ENCODE measurements at regions not wholly inside any gene's neighbourhood (a gene's known extent, or its start where the extent isn't known, plus 50 kb on each side); places are given as distances from the start of the nearest gene placed in this dataset.
A peak's percentile ranks its signal among the peaks of the same experiment; 100 is the strongest.

DNA sequence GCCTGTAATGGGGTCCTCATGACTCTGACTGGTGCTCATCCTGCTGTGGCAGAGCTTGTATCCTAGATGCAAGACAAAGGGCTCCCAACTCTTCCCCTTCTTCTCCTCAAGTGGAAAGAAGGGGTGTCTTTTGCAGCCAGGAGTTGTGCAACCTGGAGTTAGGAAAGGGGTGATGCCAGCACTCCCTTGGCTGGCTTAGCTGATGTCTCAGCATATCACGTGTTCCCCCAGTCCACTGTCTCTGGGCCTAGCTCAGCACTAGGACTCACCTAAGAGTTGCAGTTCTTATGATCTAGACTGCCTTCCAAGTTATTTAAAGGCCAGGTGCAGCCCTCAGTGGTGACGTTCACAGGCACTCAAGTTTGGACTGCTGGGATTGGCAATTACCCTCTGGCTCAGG is 146.2 kb upstream of the GORAB start:
- peak in 1 of 2 donors; percentile 82 for DNase-seq (ENCODE audit: low spot score in 2 of 2)
- 45 to 47% methylated on average over 2 of the region's 2 CpGs for WGBS, 2 donors
- intact Hi-C loops (cut with DNase I; ENCODE audit: low total_unique reads), result no loop called here
- TF ChIP-seq, protein P1, sequence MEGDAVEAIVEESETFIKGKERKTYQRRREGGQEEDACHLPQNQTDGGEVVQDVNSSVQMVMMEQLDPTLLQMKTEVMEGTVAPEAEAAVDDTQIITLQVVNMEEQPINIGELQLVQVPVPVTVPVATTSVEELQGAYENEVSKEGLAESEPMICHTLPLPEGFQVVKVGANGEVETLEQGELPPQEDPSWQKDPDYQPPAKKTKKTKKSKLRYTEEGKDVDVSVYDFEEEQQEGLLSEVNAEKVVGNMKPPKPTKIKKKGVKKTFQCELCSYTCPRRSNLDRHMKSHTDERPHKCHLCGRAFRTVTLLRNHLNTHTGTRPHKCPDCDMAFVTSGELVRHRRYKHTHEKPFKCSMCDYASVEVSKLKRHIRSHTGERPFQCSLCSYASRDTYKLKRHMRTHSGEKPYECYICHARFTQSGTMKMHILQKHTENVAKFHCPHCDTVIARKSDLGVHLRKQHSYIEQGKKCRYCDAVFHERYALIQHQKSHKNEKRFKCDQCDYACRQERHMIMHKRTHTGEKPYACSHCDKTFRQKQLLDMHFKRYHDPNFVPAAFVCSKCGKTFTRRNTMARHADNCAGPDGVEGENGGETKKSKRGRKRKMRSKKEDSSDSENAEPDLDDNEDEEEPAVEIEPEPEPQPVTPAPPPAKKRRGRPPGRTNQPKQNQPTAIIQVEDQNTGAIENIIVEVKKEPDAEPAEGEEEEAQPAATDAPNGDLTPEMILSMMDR (IDR thresholded peaks at IDR 0.05), result no peak
- TF ChIP-seq POLR2A (IDR thresholded peaks at IDR 0.05), result no peak
- H3K4me3 ChIP-seq (ENCODE audit: low read depth, poor library complexity, severe bottlenecking), result no peak overlapping the region

DNA sequence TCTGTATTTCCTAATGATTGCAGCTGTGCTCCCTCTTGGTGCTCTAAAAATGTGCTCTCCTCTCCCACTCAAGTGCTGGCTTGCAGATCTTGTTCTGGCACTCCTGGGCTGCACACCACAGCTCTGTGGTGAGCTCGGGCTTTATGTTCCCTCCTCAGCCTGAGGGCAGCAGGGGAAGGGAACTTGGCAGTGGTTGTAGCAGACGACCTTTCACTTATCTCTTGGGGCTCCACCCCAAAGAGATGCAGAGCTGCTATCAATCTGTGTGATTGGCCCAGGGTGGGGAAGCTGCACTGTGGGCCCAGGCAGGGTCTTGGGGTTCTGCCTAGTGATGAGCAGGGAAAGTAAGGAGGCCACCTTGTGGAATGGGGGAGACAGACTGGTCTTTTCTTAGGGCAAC is 143.5 kb upstream of the GORAB start:
- intact Hi-C loops (cut with DNase I; ENCODE audit: low total_unique reads), result no loop called here
- no peak for DNase-seq (ENCODE audit: low spot score in 2 of 2)
- no peak overlapping the region for H3K4me3 ChIP-seq (ENCODE audit: low read depth, poor library complexity, severe bottlenecking)
- 9 to 19% methylated on average over 2 of the region's 2 CpGs for WGBS, 2 donors
- TF ChIP-seq, protein P1 (IDR thresholded peaks at IDR 0.05), result no peak
- no peak for TF ChIP-seq POLR2A (IDR thresholded peaks at IDR 0.05)

DNA sequence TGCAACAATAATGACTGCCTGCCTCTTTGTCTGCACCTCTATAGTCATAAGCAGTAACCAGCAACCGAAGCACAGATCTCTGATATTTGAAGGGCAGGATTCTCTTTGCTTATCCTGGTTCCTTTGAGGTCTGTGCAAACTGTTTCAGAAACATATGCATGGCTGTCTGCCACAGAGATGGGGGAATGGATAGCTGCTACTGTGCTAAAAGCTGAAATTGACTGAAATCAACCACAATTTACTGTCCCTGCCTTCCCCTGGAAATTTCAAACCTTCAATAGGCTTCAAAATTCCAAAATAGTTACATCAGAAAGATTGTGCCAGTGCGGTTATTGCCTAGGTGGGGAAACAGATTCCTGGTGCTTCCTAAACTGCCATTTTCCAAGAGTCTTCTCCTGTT is 136.8 kb upstream of the GORAB start:
- H3K4me3 ChIP-seq (ENCODE audit: low read depth, poor library complexity, severe bottlenecking), result no peak overlapping the region
- DNase-seq (ENCODE audit: low spot score in 2 of 2), result no peak
- intact Hi-C loops (cut with DNase I; ENCODE audit: low total_unique reads), result loop anchor here (5.0 kb wide), 1 partner anchor 798 kb away; no protein-coding TSS in a partner anchor
- 84% methylated on average over 2 of the region's 2 CpGs for WGBS, 2 donors
- TF ChIP-seq, protein P1 (IDR thresholded peaks at IDR 0.05), result no peak
- TF ChIP-seq POLR2A (IDR thresholded peaks at IDR 0.05), result no peak

DNA sequence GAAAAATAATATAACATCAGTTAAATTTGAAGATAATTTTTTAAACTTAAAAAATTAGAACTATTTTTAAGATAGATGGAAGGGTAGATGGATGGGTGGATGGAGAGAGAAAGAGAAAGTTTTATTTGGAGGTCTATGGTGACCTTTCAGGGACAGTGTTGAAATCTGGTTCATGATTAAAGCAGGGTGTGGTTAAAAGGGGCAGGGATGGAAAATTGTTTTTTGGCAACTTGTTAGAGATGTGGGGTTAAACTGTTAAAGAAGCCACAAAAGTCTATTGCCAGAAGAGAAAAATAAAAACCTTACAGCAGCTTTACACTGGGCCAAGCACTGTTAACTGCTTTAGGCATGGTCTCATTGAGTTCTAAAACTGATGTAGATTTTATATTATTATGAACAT is 134.9 kb upstream of the GORAB start:
- intact Hi-C loops (cut with DNase I; ENCODE audit: low total_unique reads), result loop anchor here (5.0 kb wide), 1 partner anchor 800 kb away; no protein-coding TSS in a partner anchor
- TF ChIP-seq POLR2A (IDR thresholded peaks at IDR 0.05), result no peak
- TF ChIP-seq, protein P1 (IDR thresholded peaks at IDR 0.05), result no peak
- no peak overlapping the region for H3K4me3 ChIP-seq (ENCODE audit: low read depth, poor library complexity, severe bottlenecking)
- no peak for DNase-seq (ENCODE audit: low spot score in 2 of 2)

DNA sequence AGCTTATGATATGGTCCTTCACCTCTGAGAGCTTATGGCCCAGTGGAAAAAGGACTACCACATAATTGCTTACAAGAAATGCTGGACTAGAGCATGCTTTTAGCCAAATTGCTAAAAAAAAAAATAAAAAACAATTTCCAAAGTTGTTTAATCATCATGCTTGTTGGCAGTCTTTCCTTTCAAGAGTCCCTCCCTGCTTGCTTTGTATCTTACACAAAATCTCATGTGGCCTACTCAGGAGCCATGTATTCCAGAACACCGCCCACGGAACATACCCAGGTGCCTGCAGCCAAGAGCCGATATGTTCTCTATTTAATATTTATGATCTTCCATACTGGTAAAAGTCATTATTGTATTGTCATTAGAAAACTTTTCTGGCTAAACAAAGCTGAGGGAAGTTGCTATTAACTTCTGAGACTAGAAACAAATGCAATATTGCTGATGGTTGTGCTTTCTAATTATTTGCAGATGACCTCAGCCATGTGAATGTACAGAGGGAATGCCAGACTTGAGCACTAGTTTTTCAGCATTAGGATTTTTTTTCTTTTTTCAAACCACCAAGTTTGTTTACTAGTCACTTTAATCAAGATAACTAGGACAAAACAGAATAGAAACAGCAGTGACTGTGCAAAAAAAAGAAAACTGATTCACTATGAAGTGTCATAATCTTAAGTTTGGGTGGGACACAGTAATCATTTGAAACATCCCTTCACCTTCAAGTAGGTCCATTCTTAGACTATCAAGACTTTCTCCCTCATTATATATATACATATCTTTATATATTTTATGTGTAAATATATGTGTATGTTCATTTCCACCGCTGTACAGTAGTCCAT is 129.3 kb upstream of the GORAB start:
- TF ChIP-seq, protein P1 (IDR thresholded peaks at IDR 0.05), result no peak
- intact Hi-C loops (cut with DNase I; ENCODE audit: low total_unique reads), result no loop called here
- WGBS, 2 donors, result 31 to 45% methylated on average over 4 of the region's 4 CpGs

DNA sequence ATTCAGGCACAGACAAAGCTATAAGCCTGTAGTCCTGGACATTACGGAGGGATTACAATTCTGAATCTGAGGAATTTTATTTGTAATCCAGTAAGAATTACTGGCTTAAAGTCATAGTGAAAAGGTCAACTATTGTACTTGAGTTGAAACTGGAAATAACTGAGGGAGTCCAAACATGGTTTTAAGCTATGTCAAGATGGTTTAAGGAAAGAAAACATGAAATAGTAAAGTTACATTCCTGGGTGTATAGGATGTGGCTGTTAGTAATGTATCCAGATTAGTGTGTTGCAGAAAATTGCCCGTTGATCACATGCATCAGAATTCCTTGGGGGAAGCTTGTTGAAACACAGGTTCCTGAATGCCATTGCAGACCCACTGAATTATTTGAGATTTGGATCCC is 124.8 kb upstream of the GORAB start:
- TF ChIP-seq, protein P1 (IDR thresholded peaks at IDR 0.05), result no peak
- no peak for TF ChIP-seq POLR2A (IDR thresholded peaks at IDR 0.05)
- intact Hi-C loops (cut with DNase I; ENCODE audit: low total_unique reads), result no loop called here
- WGBS, 2 donors, result 64 to 66% methylated on average over 2 of the region's 2 CpGs
- no peak for DNase-seq (ENCODE audit: low spot score in 2 of 2)
- H3K4me3 ChIP-seq (ENCODE audit: low read depth, poor library complexity, severe bottlenecking), result no peak overlapping the region

More for the DNA sequence above, 129.3 kb upstream of the GORAB start:
- DNase-seq (ENCODE audit: low spot score in 2 of 2), result no peak
- no peak overlapping the region for H3K4me3 ChIP-seq (ENCODE audit: low read depth, poor library complexity, severe bottlenecking)

Data from lower leg skin (tissue), 4 donors.